GM12872 (cell line): ENCODE measurements at regions not wholly inside any gene's neighbourhood (a gene's known extent, or its start where the extent isn't known, plus 50 kb on each side); places are given as distances from the start of the nearest gene placed in this dataset.

Source experiments
- CTCF ChIP-seq: IDR thresholded peaks from 3 replicates; pipeline ENCODE4 v1.5.1; 2011; ENCODE audit warnings: low read depth, mild to moderate bottlenecking, low read length, moderate library complexity; ENCODE audit not compliant: insufficient read depth

DNA sequence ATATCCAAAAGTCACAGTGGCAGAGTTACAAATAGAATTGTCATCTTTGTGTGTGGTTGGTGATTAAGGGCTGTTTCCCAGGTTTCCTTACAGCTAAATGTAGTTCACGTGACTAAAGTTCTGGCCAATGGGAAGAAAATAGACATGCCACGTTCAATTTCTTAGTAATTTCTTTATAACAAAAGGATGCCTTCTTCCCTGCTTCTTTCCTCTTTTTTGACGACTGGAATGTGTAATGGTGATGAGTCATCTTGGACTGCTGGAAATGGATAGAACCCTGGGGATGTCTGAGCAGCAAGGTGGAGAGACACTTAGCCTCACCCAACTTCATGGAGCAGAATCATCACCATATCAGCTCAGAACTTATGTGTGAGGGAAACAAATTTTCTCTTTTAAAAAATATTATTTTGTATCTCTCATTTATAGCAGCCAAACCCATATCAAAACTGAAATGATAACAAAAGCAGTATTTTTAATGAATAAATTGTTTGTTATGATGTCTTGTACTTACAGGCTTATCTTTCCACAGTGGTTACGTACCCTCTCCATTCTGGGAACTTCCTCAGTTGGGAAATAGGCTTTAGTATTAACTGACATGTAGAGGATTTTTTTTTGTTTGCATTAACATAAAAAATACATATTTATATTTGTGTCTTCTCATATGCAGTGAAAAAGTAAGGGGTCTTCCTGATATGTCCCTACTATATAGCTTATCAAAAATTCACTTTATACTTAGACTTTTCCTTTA, 91.1 kb upstream of the CDH2 start:
- TF ChIP-seq CTCF: no peak

GRCh38 chr18:28267276-28267675, 90.3 kb upstream of the CDH2 start:
- TF ChIP-seq CTCF: no peak

- TF ChIP-seq CTCF: no peak
Observed at GRCh38 chr18:28256166-28256565, 79.2 kb upstream of the CDH2 start.

- no peak for TF ChIP-seq CTCF
Observed at GRCh38 chr18:28248653-28249052, 71.7 kb upstream of the CDH2 start.

GRCh38 chr18:28236487-28236886, 59.6 kb upstream of the CDH2 start:
- TF ChIP-seq CTCF: no peak
